Mammary epithelial cell (primary cell): ENCODE measurements at regions not wholly inside any gene's neighbourhood (a gene's known extent, or its start where the extent isn't known, plus 50 kb on each side); places are given as distances from the start of the nearest gene placed in this dataset.
"Not testable (repeated sequence)": the region's sequence is repeated elsewhere in the genome, so short reads cannot be mapped to it uniquely, and the experiment has no call there.

Experiments
- EZH2 ChIP-seq: IDR thresholded peaks from 2 replicates; pipeline ENCODE4 v1.6.1; 2012; ENCODE audit warnings: low read length, inconsistent platforms, borderline replicate concordance
- TF ChIP-seq, protein P1 (sequence below), 2 donors: IDR thresholded peaks in 1 of 2; conservative IDR thresholded peaks in 1 of 2; 2 replicates each; pipeline ENCODE4 v1.5.1; 2011 to 2012; ENCODE audit warnings: inconsistent platforms in 2 of 2, low read length in 2 of 2, mild to moderate bottlenecking in 2 of 2, control low read depth in 1 of 2, low read depth in 1 of 2; ENCODE audit not compliant: insufficient read depth in 1 of 2; ENCODE audit errors: extremely low read depth in 1 of 2

DNA sequence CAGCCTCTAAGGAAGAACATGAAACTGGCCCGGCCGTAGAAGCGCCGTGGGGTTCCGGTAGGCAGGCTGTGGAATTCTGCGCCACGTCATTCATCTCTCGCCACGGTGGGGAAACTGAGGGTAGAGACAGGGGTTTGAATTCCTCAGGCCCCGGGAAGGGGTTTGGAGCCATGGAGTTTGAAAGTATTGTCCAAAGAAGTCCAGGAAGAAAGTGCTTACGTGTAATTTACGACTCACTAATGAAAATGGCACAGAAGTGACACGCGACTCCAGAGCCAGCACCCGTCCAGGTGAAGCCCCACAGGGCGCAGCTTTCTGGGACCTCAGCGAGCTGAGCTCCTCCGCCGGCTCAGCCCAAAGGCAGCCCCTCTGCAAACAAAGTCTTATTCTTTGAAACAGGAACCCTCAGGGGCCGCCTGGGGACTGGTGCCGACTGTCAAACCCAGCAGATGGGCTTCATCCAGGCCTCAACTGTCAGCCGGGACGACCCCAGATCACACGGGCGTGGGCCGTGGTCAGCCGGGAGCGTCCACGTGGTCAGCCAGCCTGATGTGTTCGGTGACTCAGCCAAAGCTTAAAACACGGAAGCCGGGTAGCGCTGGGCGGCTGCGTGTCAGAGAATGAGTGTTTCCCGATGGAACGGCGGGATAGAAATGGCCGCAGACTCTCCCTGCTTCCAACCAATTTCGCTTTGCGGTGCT is 200.0 kb downstream of the LAT start:
- TF ChIP-seq EZH2, result not testable (repeated sequence)
- TF ChIP-seq, protein P1, sequence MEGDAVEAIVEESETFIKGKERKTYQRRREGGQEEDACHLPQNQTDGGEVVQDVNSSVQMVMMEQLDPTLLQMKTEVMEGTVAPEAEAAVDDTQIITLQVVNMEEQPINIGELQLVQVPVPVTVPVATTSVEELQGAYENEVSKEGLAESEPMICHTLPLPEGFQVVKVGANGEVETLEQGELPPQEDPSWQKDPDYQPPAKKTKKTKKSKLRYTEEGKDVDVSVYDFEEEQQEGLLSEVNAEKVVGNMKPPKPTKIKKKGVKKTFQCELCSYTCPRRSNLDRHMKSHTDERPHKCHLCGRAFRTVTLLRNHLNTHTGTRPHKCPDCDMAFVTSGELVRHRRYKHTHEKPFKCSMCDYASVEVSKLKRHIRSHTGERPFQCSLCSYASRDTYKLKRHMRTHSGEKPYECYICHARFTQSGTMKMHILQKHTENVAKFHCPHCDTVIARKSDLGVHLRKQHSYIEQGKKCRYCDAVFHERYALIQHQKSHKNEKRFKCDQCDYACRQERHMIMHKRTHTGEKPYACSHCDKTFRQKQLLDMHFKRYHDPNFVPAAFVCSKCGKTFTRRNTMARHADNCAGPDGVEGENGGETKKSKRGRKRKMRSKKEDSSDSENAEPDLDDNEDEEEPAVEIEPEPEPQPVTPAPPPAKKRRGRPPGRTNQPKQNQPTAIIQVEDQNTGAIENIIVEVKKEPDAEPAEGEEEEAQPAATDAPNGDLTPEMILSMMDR (conservative IDR thresholded peaks at IDR 0.05 in 1 of 2, IDR thresholded peaks at IDR 0.05 in 1 of 2; ENCODE audit: extremely low read depth in 1 of 2, insufficient read depth in 1 of 2, low read depth in 1 of 2, low read length in 2 of 2), result not testable (repeated sequence)
